ENCODE measurements at regions not wholly inside any gene's neighbourhood (a gene's known extent, or its start where the extent isn't known, plus 50 kb on each side); places are given as distances from the start of the nearest gene placed in this dataset.

DNA sequence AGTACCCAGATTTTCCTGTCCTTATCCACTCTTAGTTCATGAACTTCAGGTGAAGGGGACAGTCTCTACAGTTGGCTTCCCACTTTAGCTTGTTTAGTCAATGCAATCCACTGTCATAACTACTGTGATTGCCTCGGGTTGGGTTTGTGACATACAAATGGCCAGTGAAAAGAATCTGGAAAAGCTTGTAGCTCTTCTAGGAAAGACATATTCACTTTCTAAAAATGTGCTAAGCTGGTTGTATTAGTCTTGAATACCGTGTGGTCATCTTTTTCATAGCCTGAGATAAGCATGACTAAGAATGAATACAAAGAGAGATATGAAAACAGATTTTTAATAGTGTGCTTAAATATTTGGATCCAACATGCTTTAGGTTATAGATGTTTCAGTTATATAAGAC, 1443.5 kb upstream of the IGFBP7 start:
- DNase-seq (ENCODE audit: low read depth), result no peak

DNA sequence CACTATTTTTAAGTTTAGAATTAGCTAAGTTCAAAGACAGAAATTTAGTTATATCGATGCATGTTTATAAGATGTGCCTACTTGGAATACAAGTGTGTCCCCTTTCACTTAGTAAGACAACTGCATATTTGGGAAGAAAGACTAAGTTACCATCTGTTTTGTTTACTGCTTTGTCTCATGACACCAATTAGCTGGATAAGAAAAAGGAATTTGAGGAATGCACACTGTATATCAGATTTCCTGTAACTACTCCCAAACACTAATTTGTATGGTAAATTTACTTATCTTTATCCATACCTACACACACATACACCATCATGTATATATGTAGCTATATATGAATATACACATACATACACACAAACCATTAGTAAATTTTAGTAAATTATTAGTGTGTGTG, 1442.8 kb upstream of the IGFBP7 start:
- no peak for DNase-seq (ENCODE audit: low read depth)

DNA sequence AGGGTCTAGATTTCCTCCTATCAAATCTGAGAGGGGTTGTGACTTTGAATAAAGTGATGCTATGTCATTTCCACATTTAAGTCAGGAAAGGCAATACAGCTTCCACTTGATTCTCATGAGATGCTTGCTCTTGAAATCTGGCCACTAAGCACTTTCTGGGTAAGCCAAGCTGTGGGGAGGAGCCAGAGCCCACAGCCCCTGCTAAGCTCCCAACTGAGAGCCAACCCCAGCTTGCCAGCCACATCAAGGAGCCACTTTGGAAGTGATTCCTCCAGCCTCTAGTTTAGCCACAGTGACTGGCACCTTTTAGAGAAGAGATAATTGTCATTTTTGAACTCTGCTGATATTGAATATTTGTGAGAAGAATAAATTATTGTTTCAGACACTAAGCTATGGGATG, 1441.5 kb upstream of the IGFBP7 start:
- no peak for DNase-seq (ENCODE audit: low read depth)

DNA sequence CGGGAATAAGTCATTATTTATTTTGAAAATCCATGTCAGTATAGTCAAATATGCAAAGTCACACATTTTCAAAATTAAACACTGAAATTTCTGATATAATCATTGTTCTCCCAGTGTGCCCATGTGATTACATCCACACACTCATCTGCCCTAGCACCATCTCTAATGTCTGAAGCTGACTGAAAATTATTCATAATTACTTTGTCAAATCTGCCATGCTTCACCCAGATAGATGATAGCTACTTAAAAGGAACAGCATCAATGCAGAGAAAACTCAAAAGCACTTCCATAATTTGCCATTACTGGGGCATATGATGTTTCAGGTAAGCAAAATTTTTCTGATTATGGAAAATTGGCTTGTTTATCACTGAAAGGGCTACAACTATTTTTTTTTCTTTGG, 1433.3 kb upstream of the IGFBP7 start:
- no peak for DNase-seq (ENCODE audit: low read depth)

DNA sequence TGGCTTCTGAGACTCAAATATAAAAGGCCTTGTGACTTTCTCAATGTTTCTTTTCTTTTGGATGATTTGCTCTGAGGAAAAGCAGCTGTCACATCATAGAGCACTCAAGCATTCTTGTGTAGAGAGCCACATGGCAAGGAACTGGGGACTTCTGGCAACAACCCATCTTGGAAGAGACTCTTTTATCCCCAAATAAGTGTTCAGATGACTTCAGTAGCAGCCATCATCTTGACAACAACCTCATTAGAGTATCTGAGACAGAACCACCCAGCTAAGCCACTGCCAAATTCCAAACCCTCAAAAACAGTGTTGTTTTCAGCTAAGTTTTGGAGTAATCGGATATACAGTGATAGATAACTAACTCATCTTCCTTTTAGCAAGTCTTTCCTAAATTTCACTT, 1431.7 kb upstream of the IGFBP7 start:
- no peak for DNase-seq (ENCODE audit: low read depth)

DNA sequence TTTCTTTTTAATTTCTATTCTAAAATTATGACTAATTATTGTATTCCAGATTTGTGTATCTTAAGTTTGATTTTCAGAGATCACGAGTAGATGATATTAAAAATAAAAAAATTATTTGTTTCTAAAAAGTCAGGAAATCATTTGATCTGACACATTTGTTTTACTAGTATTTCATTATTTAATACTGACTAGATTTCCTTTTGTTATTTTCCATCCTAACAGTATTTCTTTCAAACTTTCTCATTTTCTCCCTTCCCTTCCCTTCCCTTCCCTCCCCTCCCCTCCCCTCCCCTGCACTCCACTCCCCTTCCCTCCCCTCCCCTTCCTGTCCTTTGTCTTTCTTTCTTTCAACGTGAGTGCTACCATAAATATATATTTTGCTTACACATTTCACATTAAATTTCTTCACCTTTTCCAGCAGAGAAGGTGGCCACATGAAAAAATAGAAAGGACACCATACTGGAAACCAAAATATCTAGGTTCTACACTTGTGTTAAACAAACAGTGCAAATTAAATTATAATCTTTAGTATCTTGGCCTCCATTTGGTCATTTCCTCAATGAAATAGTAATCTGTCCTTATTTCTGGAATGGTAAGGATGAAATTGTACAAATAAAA, 1412.7 kb upstream of the IGFBP7 start:
- no peak for DNase-seq (ENCODE audit: low read depth)

DNA sequence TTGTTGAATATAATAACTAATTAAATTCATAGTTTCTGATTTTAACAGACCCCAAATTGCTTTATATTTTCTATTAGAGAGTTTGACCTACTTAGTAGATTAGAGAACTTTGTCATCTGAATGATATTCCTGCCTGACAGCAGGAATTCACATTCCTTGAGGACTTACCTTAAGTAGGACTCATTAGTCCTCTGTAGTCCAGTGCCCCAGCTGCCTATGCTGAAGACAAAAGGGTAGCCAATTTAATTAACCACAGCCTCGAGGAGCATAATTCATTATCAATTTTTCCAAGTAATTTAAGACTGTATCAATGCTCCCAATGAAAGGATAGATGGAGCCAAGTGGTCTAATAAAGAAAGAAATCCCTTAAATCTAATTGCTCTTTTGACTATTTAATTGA, 1405.0 kb upstream of the IGFBP7 start:
- no peak for DNase-seq (ENCODE audit: low read depth)

DNA sequence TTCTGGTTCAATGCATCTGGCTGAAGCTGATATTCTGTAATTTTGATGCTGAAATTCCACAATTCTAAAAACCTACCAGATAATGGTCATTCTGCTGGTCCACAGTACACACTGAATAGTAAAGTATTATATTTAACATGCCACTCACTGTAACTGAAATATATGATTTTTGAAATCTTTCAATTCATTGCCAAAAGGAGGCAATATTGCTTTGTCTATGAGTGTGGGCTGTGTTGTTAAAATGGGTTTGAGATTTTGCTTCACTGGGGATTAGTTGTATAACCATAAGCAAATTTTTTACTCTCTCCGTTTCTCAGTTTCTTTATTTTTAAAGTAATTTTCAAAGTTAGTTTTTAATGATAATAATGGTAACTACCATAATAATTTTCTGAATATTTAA, 1404.1 kb upstream of the IGFBP7 start:
- DNase-seq (ENCODE audit: low read depth), result no peak

DNA sequence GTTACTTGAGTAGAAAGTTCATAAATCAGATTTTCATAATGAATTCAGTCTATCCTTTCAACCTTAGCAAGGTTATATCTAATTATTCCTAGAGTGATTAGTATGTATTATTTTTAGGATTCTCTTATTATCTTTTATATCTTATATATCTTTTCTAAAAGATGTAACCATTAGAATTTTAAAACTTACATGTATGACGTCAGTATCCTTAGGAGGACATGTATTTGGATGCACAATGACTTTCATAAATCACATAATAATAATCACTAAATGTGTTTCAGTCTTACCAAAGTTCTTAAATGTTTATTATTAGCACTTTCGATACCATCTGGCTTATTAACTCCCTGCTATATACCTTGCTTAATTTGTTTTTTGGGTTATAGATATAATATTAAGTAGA, 1400.5 kb upstream of the IGFBP7 start:
- DNase-seq (ENCODE audit: low read depth), result no peak

DNA sequence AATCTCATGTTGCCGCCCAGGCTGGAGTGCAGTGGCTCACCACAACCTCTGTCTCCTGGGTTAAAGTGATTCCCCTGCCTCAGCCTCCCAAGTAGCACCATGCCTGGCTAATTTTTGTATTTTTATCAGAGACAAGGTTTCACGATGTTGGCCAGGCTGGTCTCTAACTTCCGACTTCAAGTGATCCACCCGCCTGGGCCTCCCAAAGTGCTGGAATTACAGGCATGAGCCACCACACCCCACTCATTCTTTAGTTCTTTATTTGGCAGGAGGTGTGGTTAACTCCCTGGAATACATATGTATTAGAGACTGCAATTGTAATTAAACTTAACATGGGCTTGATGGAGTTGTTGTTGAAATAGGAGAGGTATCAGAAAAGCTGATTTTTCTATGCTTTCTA, 1396.9 kb upstream of the IGFBP7 start:
- DNase-seq (ENCODE audit: low read depth), result no peak

DNA sequence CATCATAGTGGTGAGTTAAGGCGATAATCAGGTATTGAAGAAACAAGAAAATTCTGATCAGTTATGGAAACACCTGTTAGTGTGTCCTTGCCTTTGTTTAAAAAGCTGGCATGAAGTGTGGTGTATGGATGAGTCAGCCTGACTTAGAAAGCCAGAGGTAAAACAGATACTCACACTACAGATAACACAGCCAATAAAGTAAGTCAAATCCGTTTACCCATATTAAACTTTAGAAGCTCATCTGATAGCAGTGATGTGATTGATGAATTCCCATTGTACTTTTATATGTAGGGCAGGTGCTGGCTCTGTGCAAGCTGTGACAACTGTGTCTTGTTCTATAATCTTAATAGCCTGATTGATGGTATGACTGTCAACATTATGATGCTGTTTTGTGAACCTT, 1392.7 kb upstream of the IGFBP7 start:
- DNase-seq (ENCODE audit: low read depth), result no peak

DNA sequence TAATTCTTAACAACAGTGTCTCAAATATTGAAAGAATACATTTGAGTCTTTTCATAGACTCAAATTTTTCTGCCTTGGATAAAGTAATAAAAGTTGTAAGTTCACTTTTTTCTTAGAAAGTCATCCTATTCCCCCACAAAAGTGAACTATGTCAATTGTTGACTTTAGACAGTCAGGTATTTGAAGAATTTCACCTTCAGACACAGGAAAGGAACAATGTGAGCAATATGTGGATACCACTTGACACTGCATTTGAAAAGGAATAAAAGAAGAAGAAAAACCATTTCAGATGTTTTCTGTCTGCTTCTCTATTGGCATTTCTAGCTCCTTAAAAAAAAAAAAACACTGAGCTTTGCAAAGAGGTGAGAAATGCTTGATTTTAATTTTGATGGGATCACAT, 1389.0 kb upstream of the IGFBP7 start:
- no peak for DNase-seq (ENCODE audit: low read depth)

DNA sequence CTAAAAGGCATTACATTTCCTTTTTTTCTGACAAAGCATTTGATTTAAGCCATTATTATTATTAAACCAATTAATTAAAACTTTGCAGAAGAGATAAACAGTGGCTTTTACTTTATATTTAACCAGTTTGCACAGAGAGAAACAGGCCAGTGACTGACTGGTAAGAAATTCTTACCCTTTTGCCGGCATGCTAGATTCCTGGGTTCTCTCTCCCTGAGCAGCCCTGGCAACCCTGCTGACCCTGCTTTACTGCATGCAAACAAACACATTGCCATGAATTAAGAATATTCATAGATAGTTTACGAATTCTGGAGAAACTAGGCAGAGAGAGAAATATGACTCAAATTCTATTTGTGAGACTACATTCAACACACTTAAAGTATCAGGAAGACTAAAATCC, 1381.4 kb upstream of the IGFBP7 start:
- no peak for DNase-seq (ENCODE audit: low read depth)

DNA sequence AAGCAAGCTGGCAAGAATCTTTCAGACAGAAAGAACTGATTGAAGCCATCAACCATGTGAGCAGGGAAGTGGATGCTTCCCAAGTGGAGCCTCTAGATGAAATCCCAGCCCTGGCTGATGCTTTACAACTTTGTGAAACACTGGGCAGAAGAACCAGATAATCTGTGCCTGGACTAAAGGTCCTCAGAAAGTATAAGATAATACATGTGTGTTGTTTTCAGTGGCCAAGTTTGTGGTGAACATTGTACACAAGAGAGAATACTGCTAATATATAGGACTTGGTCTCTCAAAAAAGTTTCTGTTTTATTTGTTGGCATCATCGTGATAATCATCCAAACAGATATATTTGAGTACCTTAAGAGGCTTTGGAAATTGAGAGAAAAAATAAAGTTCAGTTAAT, 1367.8 kb upstream of the IGFBP7 start:
- DNase-seq (ENCODE audit: low read depth), result no peak

DNA sequence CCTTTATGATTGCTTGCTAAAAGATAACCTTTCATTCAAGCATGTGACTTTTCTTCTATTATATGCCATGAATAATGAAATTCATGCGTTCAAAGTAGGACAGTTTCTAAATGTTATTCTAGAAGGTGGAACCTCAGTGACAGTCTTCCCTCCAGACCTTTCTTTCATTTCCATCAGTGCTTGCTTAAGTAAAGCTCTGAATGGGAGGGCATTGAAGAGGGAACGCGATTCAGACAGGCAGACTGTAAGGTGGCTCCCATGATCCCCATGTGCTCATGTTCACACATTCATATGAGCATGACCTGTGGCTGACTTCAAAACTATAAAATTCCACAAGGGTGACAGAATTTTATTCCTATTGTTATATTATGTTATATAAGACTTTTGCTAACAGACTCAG, 1367.3 kb upstream of the IGFBP7 start:
- no peak for DNase-seq (ENCODE audit: low read depth)

DNA sequence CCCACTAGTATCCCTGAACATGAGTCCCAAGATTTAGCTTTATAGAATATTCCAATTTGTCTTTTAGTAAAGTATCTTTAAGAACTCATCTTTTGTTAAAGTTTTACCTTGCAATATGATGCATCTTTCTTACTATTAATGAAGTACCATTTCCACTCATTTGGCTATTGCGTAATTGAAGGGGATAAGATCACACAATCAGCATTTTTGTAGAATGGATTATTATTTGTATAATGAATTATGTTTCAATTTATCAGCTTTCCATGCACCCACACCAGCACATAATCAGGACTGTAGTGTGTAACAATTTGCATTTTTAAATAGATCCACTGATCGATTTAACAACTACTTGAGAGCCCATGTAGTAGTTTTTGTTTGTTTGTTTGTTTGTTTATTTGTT, 1364.9 kb upstream of the IGFBP7 start:
- DNase-seq (ENCODE audit: low read depth), result no peak

DNA sequence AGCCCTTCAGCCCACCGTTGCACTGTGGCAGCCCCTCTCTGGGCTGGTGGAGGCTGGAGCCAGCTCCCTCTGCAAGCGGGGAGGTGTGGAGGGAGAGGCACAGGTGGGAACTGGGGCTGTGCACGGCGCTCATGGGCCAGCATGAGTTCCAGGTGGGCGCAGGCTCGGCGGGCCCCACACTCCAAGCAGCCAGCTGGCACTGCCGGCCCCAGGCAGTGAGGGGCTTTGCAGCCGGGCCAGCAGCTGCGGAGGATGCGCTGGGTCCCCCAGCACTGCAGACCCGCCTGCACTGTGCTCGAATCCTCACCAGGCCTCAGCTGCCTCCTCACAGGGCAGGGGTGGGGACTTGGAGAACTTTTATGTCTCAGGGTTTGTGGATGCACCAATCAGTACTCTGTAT, 1354.8 kb upstream of the IGFBP7 start:
- DNase-seq (ENCODE audit: low read depth), result no peak

DNA sequence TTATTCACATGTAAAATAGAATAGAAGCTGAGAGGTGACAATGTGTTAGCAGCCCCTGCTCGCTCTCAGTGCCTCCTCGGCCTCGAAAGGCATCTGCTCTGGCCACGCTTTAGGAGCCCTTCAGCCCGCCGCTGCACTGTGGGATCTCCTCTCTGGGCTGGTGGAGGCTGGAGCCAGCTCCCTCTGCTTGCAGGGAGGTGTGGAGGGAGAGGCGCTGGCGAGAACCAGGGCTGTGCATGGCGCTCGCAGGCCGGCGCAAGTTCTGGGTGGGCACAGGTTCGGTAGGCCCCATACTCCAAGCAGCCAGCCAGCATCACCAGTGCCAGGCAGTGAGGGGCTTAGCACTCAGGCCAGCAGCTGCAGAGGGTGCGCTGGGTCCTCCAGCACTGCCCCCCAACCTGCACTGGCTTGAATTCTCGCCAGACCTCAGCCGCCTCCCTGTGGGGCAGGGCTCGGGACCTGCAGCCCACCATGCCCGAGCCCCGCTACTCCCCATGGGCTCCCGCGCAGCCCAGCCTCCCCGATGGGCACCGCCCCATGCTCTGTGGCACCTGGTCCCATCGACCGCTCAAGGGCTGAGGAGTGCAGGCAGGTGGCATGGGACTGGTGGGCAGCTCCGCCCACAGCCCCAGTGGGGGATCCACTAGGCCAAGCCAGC, 1346.7 kb upstream of the IGFBP7 start:
- no peak for DNase-seq (ENCODE audit: low read depth)

DNA sequence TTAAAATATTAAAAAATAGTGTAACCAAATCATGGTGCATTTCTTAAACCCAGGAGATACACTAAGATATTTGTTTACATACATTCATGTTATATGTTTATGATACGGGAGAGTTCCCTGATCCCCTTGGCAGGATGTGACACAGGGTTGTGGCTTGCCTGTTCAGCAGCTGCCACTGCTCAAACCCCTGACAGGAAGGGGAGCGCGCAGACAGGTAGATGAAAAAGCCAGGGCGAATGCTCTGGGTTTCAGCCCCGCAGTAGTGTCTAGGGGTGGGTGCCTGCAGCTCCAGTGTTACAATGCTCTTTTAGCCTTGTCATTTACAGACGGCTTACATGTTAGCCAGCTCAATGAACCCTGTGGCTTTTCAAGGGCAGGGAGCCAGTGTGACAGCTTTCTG, 1343.8 kb upstream of the IGFBP7 start:
- DNase-seq (ENCODE audit: low read depth), result no peak

DNA sequence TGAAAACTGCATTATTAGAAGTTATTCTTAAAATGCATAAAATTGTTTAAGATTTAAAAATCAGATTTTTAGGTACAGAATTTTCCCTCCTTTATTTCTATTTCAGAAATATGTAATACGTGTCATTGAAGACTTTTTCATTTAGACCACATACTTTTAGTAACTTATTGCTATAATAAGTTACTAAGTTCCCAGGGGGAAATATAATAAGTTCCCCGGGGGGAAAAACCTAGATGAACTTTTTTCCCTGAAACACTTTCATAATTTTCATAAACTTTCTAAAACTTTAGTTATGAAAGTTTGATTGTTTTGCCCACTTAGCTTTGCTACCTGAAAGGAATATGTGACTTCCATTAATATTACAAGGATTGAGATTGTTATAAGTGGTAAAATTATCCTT, 1341.5 kb upstream of the IGFBP7 start:
- no peak for DNase-seq (ENCODE audit: low read depth)

DNA sequence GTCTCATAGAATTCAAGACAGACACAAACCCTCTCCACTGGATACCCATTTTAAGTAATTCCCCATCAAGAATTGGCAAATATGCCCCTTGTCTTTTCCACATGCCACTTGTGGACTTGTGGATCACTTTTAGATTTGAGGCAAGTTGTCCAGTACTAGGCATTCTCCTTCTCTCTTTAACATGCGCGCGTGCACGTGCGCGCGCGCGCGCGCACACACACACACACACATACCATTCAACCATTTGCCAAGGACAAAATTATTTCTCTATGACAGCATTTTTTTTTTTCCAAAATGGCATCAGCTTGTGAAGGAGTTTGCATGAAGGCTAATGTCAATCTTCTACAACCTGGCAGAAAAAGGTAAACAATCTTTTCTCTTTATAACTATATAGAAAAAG, 1325.7 kb upstream of the IGFBP7 start:
- no peak for DNase-seq (ENCODE audit: low read depth)

DNA sequence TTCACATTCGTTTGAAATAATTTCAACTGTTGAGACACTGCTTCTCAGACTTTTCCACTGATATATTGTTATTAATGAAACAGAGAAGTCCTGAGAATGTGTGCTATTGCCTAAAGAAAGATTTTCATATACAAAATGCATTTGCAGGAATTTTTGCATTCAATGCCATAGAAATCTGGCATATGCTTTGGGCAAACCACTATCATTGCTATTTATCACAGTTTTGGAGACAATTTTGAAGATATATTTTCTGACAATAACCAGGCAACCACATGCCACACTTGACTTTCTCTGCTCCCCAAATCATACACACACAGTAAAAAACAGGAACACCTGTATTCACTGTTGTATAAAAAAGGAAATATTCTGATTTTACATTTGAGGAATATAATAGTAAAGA, 1303.7 kb upstream of the IGFBP7 start:
- DNase-seq (ENCODE audit: low read depth), result no peak

DNA sequence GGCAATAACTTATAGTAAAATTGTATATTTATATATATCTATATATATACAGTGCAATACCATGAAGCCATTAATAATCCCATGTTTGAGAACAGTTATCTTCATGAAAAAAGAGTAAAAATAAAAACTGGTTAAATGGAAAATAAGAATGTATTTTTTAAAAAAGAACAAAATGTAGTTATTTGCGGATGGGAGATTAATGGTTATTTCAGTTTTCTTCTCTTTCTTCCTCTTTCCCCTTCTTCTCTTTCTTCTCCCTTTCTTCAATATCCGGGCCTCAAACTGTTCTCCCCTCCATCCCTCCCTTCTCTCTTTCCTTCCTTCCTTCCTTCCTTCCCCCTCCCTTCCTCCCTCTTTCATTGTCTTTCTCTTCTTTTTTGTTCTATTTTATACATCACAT, 1301.7 kb upstream of the IGFBP7 start:
- DNase-seq (ENCODE audit: low read depth), result no peak

DNA sequence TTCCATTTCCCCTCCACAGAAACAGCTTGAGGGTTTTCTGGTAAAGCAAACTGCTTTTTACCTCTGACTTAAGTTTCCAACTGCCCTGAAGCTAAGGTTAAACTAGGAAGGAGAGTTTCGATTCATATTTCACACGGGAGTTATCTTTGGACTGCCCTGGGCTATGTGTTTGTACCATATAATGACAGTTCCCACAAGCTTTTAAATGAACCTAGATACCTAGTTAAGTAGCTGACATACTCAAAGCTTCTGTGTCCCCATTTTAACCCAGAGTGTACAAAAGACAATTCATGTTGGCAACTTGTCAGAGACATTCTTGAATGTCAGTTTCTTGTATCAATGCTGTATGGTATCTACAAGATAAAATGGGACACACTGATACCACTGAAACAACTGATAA, 1296.6 kb upstream of the IGFBP7 start:
- DNase-seq (ENCODE audit: low read depth), result no peak

DNA sequence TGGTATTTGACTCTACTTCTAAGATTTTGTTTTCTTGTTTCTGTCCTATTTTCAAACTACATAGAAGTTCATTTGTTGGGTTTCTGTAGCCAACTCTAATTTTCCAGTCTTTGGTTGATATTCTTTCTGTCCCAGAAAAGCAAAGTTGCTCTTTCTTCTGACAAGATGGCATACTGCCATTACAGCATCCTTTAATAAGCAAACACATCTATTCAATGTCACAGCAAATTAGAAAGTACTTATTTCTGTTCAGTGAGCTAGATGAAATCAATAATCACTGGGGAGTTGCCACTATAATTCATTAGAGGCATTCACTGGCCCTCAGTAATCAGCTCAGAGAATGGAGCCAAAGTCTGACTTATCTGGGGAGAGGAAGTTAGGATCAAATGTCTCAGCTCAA, 1258.0 kb upstream of the IGFBP7 start:
- no peak for DNase-seq (ENCODE audit: low read depth)
